T-helper 2 cell treated with Interferon-gamma antibody and Interleukin-4, amounts not matched to agents 5 μg/mL and 100 μg/mL, for 36 hours (primary cell): ENCODE measurements at regions not wholly inside any gene's neighbourhood (a gene's known extent, or its start where the extent isn't known, plus 50 kb on each side); places are given as distances from the start of the nearest gene placed in this dataset.

ENCODE experiments used
- DNase-seq: peaks from one replicate; pipeline ENCODE4 v3.0.0; 2021; ENCODE audit warnings: low spot score
- H3K27ac Mint-ChIP-seq: one replicate; pipeline ENCODE4 v1.8.0; 2021; ENCODE audit warnings: mild to moderate bottlenecking, mixed read lengths
- H3K27me3 Mint-ChIP-seq: one replicate; pipeline ENCODE4 v1.8.0; 2021; ENCODE audit warnings: low read depth, mixed read lengths
- H3K36me3 Mint-ChIP-seq: one replicate; pipeline ENCODE4 v1.8.0; 2021; ENCODE audit warnings: low read depth, mixed read lengths
- H3K4me1 Mint-ChIP-seq: one replicate; pipeline ENCODE4 v1.8.0; 2021; ENCODE audit warnings: low read depth, mixed read lengths
- H3K4me3 Mint-ChIP-seq: one replicate; pipeline ENCODE4 v1.8.0; 2022; ENCODE audit warnings: mild to moderate bottlenecking, moderate library complexity, mixed read lengths
- H3K9me3 Mint-ChIP-seq: one replicate; pipeline ENCODE4 v1.8.0; 2021; ENCODE audit warnings: mixed read lengths

- H3K4me1 Mint-ChIP-seq: no peaks in the 10 kb centered on the region
- no peak for DNase-seq
- H3K36me3 Mint-ChIP-seq: no peaks in the 10 kb centered on the region
- H3K27me3 Mint-ChIP-seq: no peaks in the 10 kb centered on the region
- H3K4me3 Mint-ChIP-seq: no peak overlapping the region
- no peaks in the 10 kb centered on the region for H3K9me3 Mint-ChIP-seq
- H3K27ac Mint-ChIP-seq: no peak overlapping the region
These were observed 540.9 kb upstream of the RAB6C start for GRCh38 chr2:129438501-129439057.

- no peaks in the 10 kb centered on the region for H3K27me3 Mint-ChIP-seq
- DNase-seq: no peak
- H3K36me3 Mint-ChIP-seq: no peaks in the 10 kb centered on the region
- no peaks in the 10 kb centered on the region for H3K4me1 Mint-ChIP-seq
- no peak overlapping the region for H3K27ac Mint-ChIP-seq
- no peaks in the 10 kb centered on the region for H3K9me3 Mint-ChIP-seq
- no peak overlapping the region for H3K4me3 Mint-ChIP-seq
These were observed 539.8 kb upstream of the RAB6C start for GRCh38 chr2:129439406-129440302.

GRCh38 chr2:129441610-129442009 lies 537.9 kb upstream of the RAB6C start:
- no peak overlapping the region for H3K27ac Mint-ChIP-seq
- no peaks in the 10 kb centered on the region for H3K9me3 Mint-ChIP-seq
- no peak for DNase-seq
- no peaks in the 10 kb centered on the region for H3K27me3 Mint-ChIP-seq
- no peak overlapping the region for H3K4me3 Mint-ChIP-seq
- H3K36me3 Mint-ChIP-seq: no peaks in the 10 kb centered on the region
- no peaks in the 10 kb centered on the region for H3K4me1 Mint-ChIP-seq

- H3K27ac Mint-ChIP-seq: no peak overlapping the region
- no peaks in the 10 kb centered on the region for H3K27me3 Mint-ChIP-seq
- no peaks in the 10 kb centered on the region for H3K9me3 Mint-ChIP-seq
- no peak for DNase-seq
- H3K4me1 Mint-ChIP-seq: no peaks in the 10 kb centered on the region
- no peaks in the 10 kb centered on the region for H3K36me3 Mint-ChIP-seq
- no peak overlapping the region for H3K4me3 Mint-ChIP-seq
These were observed 536.1 kb upstream of the RAB6C start for GRCh38 chr2:129443235-129443864.

- H3K9me3 Mint-ChIP-seq: no peaks in the 10 kb centered on the region
- no peaks in the 10 kb centered on the region for H3K36me3 Mint-ChIP-seq
- H3K27me3 Mint-ChIP-seq: no peaks in the 10 kb centered on the region
- H3K27ac Mint-ChIP-seq: no peak overlapping the region
- no peaks in the 10 kb centered on the region for H3K4me1 Mint-ChIP-seq
- no peak overlapping the region for H3K4me3 Mint-ChIP-seq
- DNase-seq: no peak
These were observed 535.4 kb upstream of the RAB6C start for GRCh38 chr2:129443865-129444739.

- Mint-ChIP-seq H3K36me3 (no peaks in the 10 kb centered on the region), H3K27me3 (no peaks in the 10 kb centered on the region), H3K4me1 (no peaks in the 10 kb centered on the region), H3K9me3 (no peaks in the 10 kb centered on the region), H3K4me3 (no peak overlapping the region), H3K27ac (no peak overlapping the region)
- DNase-seq: no peak
These were observed 534.7 kb upstream of the RAB6C start for GRCh38 chr2:129444751-129445150.

GRCh38 chr2:129456691-129457090 lies 522.8 kb upstream of the RAB6C start:
- Mint-ChIP-seq H3K4me3 (no peak overlapping the region), H3K27ac (no peak overlapping the region), H3K4me1 (no peaks in the 10 kb centered on the region), H3K27me3 (no peaks in the 10 kb centered on the region), H3K9me3 (no peaks in the 10 kb centered on the region), H3K36me3 (no peaks in the 10 kb centered on the region)
- DNase-seq: no peak

GRCh38 chr2:129457277-129457818 lies 522.1 kb upstream of the RAB6C start:
- DNase-seq: no peak
- no peaks in the 10 kb centered on the region for H3K4me1 Mint-ChIP-seq
- H3K27me3 Mint-ChIP-seq: no peaks in the 10 kb centered on the region
- no peaks in the 10 kb centered on the region for H3K36me3 Mint-ChIP-seq
- H3K9me3 Mint-ChIP-seq: no peaks in the 10 kb centered on the region
- no peak overlapping the region for H3K27ac Mint-ChIP-seq
- no peak overlapping the region for H3K4me3 Mint-ChIP-seq

GRCh38 chr2:129458006-129458405 lies 521.5 kb upstream of the RAB6C start:
- DNase-seq: no peak
- no peaks in the 10 kb centered on the region for H3K36me3 Mint-ChIP-seq
- no peak overlapping the region for H3K4me3 Mint-ChIP-seq

GRCh38 chr2:129458436-129458835 lies 521.0 kb upstream of the RAB6C start:
- H3K27me3 Mint-ChIP-seq: no peaks in the 10 kb centered on the region
- H3K27ac Mint-ChIP-seq: no peak overlapping the region
- no peaks in the 10 kb centered on the region for H3K4me1 Mint-ChIP-seq
- H3K9me3 Mint-ChIP-seq: no peaks in the 10 kb centered on the region
- H3K4me3 Mint-ChIP-seq: no peak overlapping the region
- H3K36me3 Mint-ChIP-seq: no peaks in the 10 kb centered on the region
- DNase-seq: no peak

More at GRCh38 chr2:129458006-129458405, 521.5 kb upstream of the RAB6C start:
- H3K27me3 Mint-ChIP-seq: no peaks in the 10 kb centered on the region
- H3K4me1 Mint-ChIP-seq: no peaks in the 10 kb centered on the region
- H3K9me3 Mint-ChIP-seq: no peaks in the 10 kb centered on the region
- no peak overlapping the region for H3K27ac Mint-ChIP-seq

GRCh38 chr2:129459200-129459876 lies 520.1 kb upstream of the RAB6C start:
- no peaks in the 10 kb centered on the region for H3K9me3 Mint-ChIP-seq
- no peak overlapping the region for H3K27ac Mint-ChIP-seq
- H3K27me3 Mint-ChIP-seq: no peaks in the 10 kb centered on the region
- no peaks in the 10 kb centered on the region for H3K4me1 Mint-ChIP-seq
- no peaks in the 10 kb centered on the region for H3K36me3 Mint-ChIP-seq
- no peak overlapping the region for H3K4me3 Mint-ChIP-seq
- no peak for DNase-seq

- Mint-ChIP-seq H3K9me3 (no peaks in the 10 kb centered on the region), H3K4me3 (no peak overlapping the region), H3K27ac (no peak overlapping the region), H3K4me1 (no peaks in the 10 kb centered on the region), H3K36me3 (no peaks in the 10 kb centered on the region), H3K27me3 (no peaks in the 10 kb centered on the region)
- DNase-seq: no peak
These were observed 519.6 kb upstream of the RAB6C start for GRCh38 chr2:129459881-129460280.
